A549 (cell line): ENCODE measurements at regions not wholly inside any gene's neighbourhood (a gene's known extent, or its start where the extent isn't known, plus 50 kb on each side); places are given as distances from the start of the nearest gene placed in this dataset.

Experiments
- ATAC-seq, 2 experiments: fragments of 200-7000 bp in 1 of 2; fragments of >200 bp in 1 of 2; cut with Nextera tagmentation in 1 of 2; cut with Tn5 transposase in 1 of 2; 3 replicates each; pipeline versions ENCODE4 v1.8.0 to v1.9.1; 2018 to 2020; ENCODE audit warnings: mild to moderate bottlenecking in 1 of 2, moderate library complexity in 1 of 2
- CTCF ChIA-PET: fragments of 300-600 bp; sonication (Branson Sonifier 250); formaldehyde crosslinking; extraction: SDS; loops from one replicate; lab custom pipeline; 2021; ENCODE audit warnings: antibody characterized with exemption, inconsistent platforms; lab: Yijun Ruan, JAX
- POLR2A ChIA-PET: fragments of 350-600 bp; formaldehyde crosslinking; extraction: SDS; loops from one replicate; lab custom pipeline; 2021; ENCODE audit warnings: antibody characterized with exemption, inconsistent platforms; lab: Yijun Ruan, JAX
- DNase-seq, 2 experiments: peaks; one replicate each; pipeline versions ENCODE4 v3.0.0 to v3.0.0-alpha.2; 2011 to 2016; ENCODE audit warnings: low read depth in 1 of 2, low spot score in 1 of 2
- FAIRE-seq: peaks from 2 replicates; lab custom pipeline; 2011; peaks lifted over from hg19 to GRCh38; lab: Jason Lieb, UNC
- H3K27ac ChIP-seq, 2 experiments: fragments of >200 bp; sonication (Bioruptor Twin); formaldehyde crosslinking; 3 replicates each; pipeline ENCODE4 v1.5.1; 2016 to 2017
- H3K4me1 ChIP-seq: fragments of >200 bp; sonication (Bioruptor Twin); formaldehyde crosslinking; 3 replicates; pipeline ENCODE4 v1.6.1; 2016
- H3K4me2 ChIP-seq: fragments of >200 bp; sonication (Bioruptor Twin); formaldehyde crosslinking; 3 replicates; pipeline ENCODE4 v1.6.1; 2016
- H3K4me3 ChIP-seq: fragments of >200 bp; sonication (Bioruptor Twin); formaldehyde crosslinking; 3 replicates; pipeline ENCODE4 v1.5.1; 2016
- H3K9me3 ChIP-seq: fragments of >200 bp; sonication (Bioruptor Twin); formaldehyde crosslinking; 3 replicates; pipeline ENCODE4 v1.6.1; 2016
- CBX2 ChIP-seq: fragments of 200-600 bp; sonication (generic); IDR thresholded peaks from 2 replicates; pipeline ENCODE4 v1.6.1; 2016; ENCODE audit warnings: low read depth, mild to moderate bottlenecking, borderline replicate concordance
- CHD4 ChIP-seq: fragments of 200-600 bp; sonication (generic); IDR thresholded peaks from 2 replicates; pipeline ENCODE4 v1.6.1; 2016; ENCODE audit warnings: antibody characterized with exemption, mild to moderate bottlenecking, borderline replicate concordance
- EHMT2 ChIP-seq: fragments of 200-600 bp; sonication (generic); IDR thresholded peaks from 2 replicates; pipeline ENCODE4 v1.6.1; 2016; ENCODE audit warnings: antibody characterized with exemption, low read depth, mild to moderate bottlenecking, moderate library complexity
- EP300 ChIP-seq, 2 experiments: fragments of >200 bp; sonication (Bioruptor Twin); formaldehyde crosslinking; IDR thresholded peaks; 2 replicates in 1 of 2; 3 replicates in 1 of 2; pipeline ENCODE4 v1.6.1; 2016 to 2017
- FOSL2 ChIP-seq, 2 experiments: fragments of 450-650 bp in 1 of 2; fragments of >200 bp in 1 of 2; sonication (Bioruptor Twin) in 1 of 2; formaldehyde crosslinking; IDR thresholded peaks; 2 replicates each; pipeline versions ENCODE4 v1.5.0 to v1.6.1; 2016 to 2020; ENCODE audit warnings: mild to moderate bottlenecking in 1 of 2, moderate library complexity in 1 of 2
- HEYL ChIP-seq: fragments of 250-450 bp; sonication (Bioruptor Pico); IDR thresholded peaks from 2 replicates; pipeline ENCODE4 v1.8.0; 2021; ENCODE audit warnings: mild to moderate bottlenecking, moderate library complexity
- HOXA7 ChIP-seq: fragments of 250-450 bp; sonication (Bioruptor Pico); IDR thresholded peaks from 2 replicates; pipeline ENCODE4 v1.5.0; 2020; ENCODE audit warnings: mild to moderate bottlenecking, moderate library complexity
- HOXB13 ChIP-seq: fragments of 250-450 bp; sonication (Bioruptor Pico); IDR thresholded peaks from 2 replicates; pipeline ENCODE4 v1.5.0; 2020; ENCODE audit warnings: low read depth, mild to moderate bottlenecking, moderate library complexity
- JUN ChIP-seq, 2 experiments: fragments of >200 bp; sonication (Bioruptor Twin); formaldehyde crosslinking; IDR thresholded peaks; 2 replicates in 1 of 2; 3 replicates in 1 of 2; pipeline ENCODE4 v1.6.1; 2016 to 2017
- KDM5A ChIP-seq: fragments of 200-600 bp; sonication (generic); IDR thresholded peaks from 2 replicates; pipeline ENCODE4 v1.6.1; 2016; ENCODE audit warnings: antibody characterized with exemption, mild to moderate bottlenecking
- MAZ ChIP-seq: fragments of 150-350 bp; IDR thresholded peaks from 2 replicates; pipeline ENCODE4 v1.6.1; 2014; ENCODE audit warnings: antibody characterized with exemption, low read depth, low read length, borderline replicate concordance
- MYC ChIP-seq: IDR thresholded peaks from 2 replicates; pipeline ENCODE4 v1.6.1; 2012; ENCODE audit warnings: mild to moderate bottlenecking, inconsistent platforms, low read length, improper control_type of control experiment, borderline replicate concordance
- NFE2L2 ChIP-seq: fragments of 150-350 bp; conservative IDR thresholded peaks from 2 replicates; pipeline ENCODE4 v1.6.1; 2014; ENCODE audit warnings: low read length
- NPAS2 ChIP-seq: fragments of 250-450 bp; sonication (Bioruptor Pico); IDR thresholded peaks from 2 replicates; pipeline ENCODE4 v1.8.0; 2022; ENCODE audit warnings: mild to moderate bottlenecking, moderate library complexity, borderline replicate concordance
- POLR2AphosphoS2 ChIP-seq: conservative IDR thresholded peaks from 2 replicates; pipeline ENCODE4 v1.6.1; 2012; ENCODE audit warnings: low read length, improper control_type of control experiment, inconsistent platforms
- RAD21 ChIP-seq, 2 experiments: fragments of >200 bp in 1 of 2; sonication (Bioruptor Twin) in 1 of 2; formaldehyde crosslinking in 1 of 2; IDR thresholded peaks in 1 of 2; conservative IDR thresholded peaks in 1 of 2; 2 replicates in 1 of 2; 3 replicates in 1 of 2; pipeline ENCODE4 v1.6.1; 2012 to 2018; ENCODE audit warnings: inconsistent platforms in 1 of 2
- RARB ChIP-seq: fragments of 250-450 bp; sonication (Bioruptor Pico); IDR thresholded peaks from 2 replicates; pipeline ENCODE4 v1.8.0; 2021; ENCODE audit warnings: mild to moderate bottlenecking, moderate library complexity
- SREBF2 ChIP-seq: fragments of 450-650 bp; IDR thresholded peaks from 2 replicates; pipeline ENCODE4 v1.6.1; 2014; ENCODE audit warnings: mild to moderate bottlenecking, moderate library complexity
- TP53 ChIP-seq: fragments of 250-450 bp; sonication (Bioruptor Pico); IDR thresholded peaks from 2 replicates; pipeline ENCODE4 v1.5.0; 2021; ENCODE audit warnings: mild to moderate bottlenecking, moderate library complexity
- USF2 ChIP-seq: fragments of 450-650 bp; IDR thresholded peaks from 2 replicates; pipeline ENCODE4 v1.6.1; 2014; ENCODE audit warnings: antibody characterized with exemption
- ZFP36 ChIP-seq: fragments of 450-650 bp; IDR thresholded peaks from 2 replicates; pipeline ENCODE4 v1.6.1; 2014; ENCODE audit warnings: borderline replicate concordance; ENCODE audit not compliant: partially characterized antibody
- WGBS: methylation state at CpG from one replicate; pipeline ENCODE4 v1.1.6; 2017; ENCODE audit errors: missing lambda C conversion rate; 5-methylcytosine and 5-hydroxymethylcytosine counted together
- TF ChIP-seq, protein P1 (sequence below): fragments of >200 bp; sonication (Bioruptor Twin); formaldehyde crosslinking; IDR thresholded peaks from 3 replicates; pipeline ENCODE4 v1.6.1; 2016
- TF ChIP-seq, protein P2 (sequence below): fragments of 250-450 bp; sonication (Bioruptor Pico); IDR thresholded peaks from 2 replicates; pipeline ENCODE4 v1.5.0; 2021; ENCODE audit warnings: mild to moderate bottlenecking, moderate library complexity, borderline replicate concordance
- TF ChIP-seq, protein P3 (sequence below): fragments of 250-450 bp; sonication (Bioruptor Pico); IDR thresholded peaks from 2 replicates; pipeline ENCODE4 v1.5.0; 2020; ENCODE audit warnings: low read depth, mild to moderate bottlenecking, moderate library complexity

- H3K4me3 ChIP-seq: no peak overlapping the region
Measured at GRCh38 chr7:21131897-21132296, 296.0 kb upstream of the SP4 start.

GRCh38 chr7:21134631-21135030 lies 293.3 kb upstream of the SP4 start:
- 26% methylated on average over 2 of the region's 2 CpGs for WGBS
- Histone ChIP-seq H3K4me1 (no peaks in the 10 kb centered on the region), H3K4me2 (no peak overlapping the region), H3K4me3 (no peak overlapping the region), H3K27ac (no peak overlapping the region), H3K9me3 (no peaks in the 10 kb centered on the region; the same call in 2 of the 3 replicates)
- ATAC-seq (no peak), DNase-seq (no peak), FAIRE-seq (no peak)
- POLR2A ChIA-PET: no interaction called here
- TF ChIP-seq, protein P1, sequence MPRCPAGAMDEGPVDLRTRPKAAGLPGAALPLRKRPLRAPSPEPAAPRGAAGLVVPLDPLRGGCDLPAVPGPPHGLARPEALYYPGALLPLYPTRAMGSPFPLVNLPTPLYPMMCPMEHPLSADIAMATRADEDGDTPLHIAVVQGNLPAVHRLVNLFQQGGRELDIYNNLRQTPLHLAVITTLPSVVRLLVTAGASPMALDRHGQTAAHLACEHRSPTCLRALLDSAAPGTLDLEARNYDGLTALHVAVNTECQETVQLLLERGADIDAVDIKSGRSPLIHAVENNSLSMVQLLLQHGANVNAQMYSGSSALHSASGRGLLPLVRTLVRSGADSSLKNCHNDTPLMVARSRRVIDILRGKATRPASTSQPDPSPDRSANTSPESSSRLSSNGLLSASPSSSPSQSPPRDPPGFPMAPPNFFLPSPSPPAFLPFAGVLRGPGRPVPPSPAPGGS: no peak
- TF ChIP-seq FOSL2 (IDR thresholded peaks at IDR 0.05): no peak
- TF ChIP-seq FOSL2 (CRISPR knock-in tag; IDR thresholded peaks at IDR 0.05): no peak
- TF ChIP-seq RARB: no peak
- no peak for TF ChIP-seq JUN (IDR thresholded peaks at IDR 0.05)
- TF ChIP-seq TP53 (CRISPR knock-in tag): no peak
- no peak for TF ChIP-seq NPAS2
- TF ChIP-seq, protein P2, sequence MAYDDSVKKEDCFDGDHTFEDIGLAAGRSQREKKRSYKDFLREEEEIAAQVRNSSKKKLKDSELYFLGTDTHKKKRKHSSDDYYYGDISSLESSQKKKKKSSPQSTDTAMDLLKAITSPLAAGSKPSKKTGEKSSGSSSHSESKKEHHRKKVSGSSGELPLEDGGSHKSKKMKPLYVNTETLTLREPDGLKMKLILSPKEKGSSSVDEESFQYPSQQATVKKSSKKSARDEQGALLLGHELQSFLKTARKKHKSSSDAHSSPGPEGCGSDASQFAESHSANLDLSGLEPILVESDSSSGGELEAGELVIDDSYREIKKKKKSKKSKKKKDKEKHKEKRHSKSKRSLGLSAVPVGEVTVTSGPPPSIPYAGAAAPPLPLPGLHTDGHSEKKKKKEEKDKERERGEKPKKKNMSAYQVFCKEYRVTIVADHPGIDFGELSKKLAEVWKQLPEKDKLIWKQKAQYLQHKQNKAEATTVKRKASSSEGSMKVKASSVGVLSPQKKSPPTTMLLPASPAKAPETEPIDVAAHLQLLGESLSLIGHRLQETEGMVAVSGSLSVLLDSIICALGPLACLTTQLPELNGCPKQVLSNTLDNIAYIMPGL (CRISPR knock-in tag): no peak
- TF ChIP-seq, protein P3, sequence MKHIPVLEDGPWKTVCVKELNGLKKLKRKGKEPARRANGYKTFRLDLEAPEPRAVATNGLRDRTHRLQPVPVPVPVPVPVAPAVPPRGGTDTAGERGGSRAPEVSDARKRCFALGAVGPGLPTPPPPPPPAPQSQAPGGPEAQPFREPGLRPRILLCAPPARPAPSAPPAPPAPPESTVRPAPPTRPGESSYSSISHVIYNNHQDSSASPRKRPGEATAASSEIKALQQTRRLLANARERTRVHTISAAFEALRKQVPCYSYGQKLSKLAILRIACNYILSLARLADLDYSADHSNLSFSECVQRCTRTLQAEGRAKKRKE (CRISPR knock-in tag): no peak
- no peak for TF ChIP-seq MYC
- TF ChIP-seq POLR2AphosphoS2: no peak
- TF ChIP-seq CHD4: no peak
- TF ChIP-seq ZFP36: no peak
- CTCF ChIA-PET: no interaction called here

More at GRCh38 chr7:21131897-21132296, 296.0 kb upstream of the SP4 start:
- H3K27ac ChIP-seq: no peak overlapping the region
- H3K4me2 ChIP-seq: no peak overlapping the region
- 3% methylated on average over 1 of the region's 1 CpG for WGBS
- ATAC-seq (no peak), FAIRE-seq (no peak), DNase-seq (no peak)
- TF ChIP-seq TP53 (CRISPR knock-in tag) (no peak), MAZ (no peak)
- ChIA-PET POLR2A (no interaction called here), CTCF (no interaction called here)
- H3K4me1 ChIP-seq: no peaks in the 10 kb centered on the region
- no peaks in the 10 kb centered on the region; the same call in 2 of the 3 replicates for H3K9me3 ChIP-seq

DNA sequence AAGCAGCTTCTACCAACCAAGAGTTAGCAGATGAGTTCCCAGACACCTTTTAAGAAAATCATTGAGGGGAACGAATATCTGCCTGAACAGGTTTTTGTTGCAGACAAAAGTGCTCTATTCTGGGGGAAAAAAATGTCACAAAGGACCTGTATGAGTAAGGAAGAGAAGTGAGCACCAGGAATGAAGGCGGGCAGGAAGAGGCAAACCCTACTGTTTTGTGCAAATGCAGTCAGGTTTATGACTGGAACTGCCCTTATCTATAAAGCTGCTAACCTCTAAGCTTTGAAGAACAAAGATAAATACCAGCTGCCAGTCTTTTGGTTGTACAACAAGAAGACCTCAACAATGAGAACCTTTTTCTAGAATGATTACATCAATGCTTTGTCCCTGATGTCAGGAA lies 292.4 kb upstream of the SP4 start:
- ChIA-PET POLR2A (no interaction called here), CTCF (no interaction called here)
- H3K4me3 ChIP-seq: no peak overlapping the region
- FAIRE-seq (no peak), ATAC-seq (no peak), DNase-seq (no peak)
- H3K4me1 ChIP-seq: no peaks in the 10 kb centered on the region
- TF ChIP-seq EP300 (IDR thresholded peaks at IDR 0.05): no peak
- TF ChIP-seq RAD21 (conservative IDR thresholded peaks at IDR 0.05 in 1 of 2, IDR thresholded peaks at IDR 0.05 in 1 of 2): no peak
- TF ChIP-seq USF2: no peak
- no peak for TF ChIP-seq KDM5A
- TF ChIP-seq NFE2L2: no peak
- TF ChIP-seq EHMT2: no peak
- no peak for TF ChIP-seq CBX2
- TF ChIP-seq, protein P2 (CRISPR knock-in tag): no peak
- TF ChIP-seq HEYL (CRISPR knock-in tag): no peak
- TF ChIP-seq HOXB13 (CRISPR knock-in tag): no peak
- no peak for TF ChIP-seq HOXA7 (CRISPR knock-in tag)
- no peak for TF ChIP-seq SREBF2
- H3K27ac ChIP-seq: no peak overlapping the region
- H3K9me3 ChIP-seq: no peaks in the 10 kb centered on the region; the same call in 2 of the 3 replicates
- WGBS: 13% methylated on average over 2 of the region's 2 CpGs
- no peak overlapping the region for H3K4me2 ChIP-seq
